ENCODE measurements at regions not wholly inside any gene's neighbourhood (a gene's known extent, or its start where the extent isn't known, plus 50 kb on each side); places are given as distances from the start of the nearest gene placed in this dataset.

DNA sequence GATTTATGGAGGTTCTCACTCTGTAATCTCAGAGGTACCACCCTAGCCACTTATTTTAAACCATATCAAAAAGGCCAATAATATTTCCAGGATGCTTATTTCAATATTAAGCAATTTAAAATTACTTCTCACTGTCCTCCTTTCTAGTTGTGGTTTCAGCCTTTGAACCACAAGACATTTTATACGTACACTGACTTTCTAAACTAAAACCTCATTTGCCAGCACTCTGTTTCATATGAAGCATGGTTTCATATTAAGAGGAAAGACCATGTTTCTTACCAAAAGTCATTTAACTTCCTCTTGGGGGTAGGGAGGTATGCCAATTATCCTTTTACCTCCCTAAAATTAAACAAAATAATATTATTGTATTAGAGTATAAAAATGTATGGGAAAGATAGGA is 399.8 kb downstream of the CDH7 start:
- no peaks in the 10 kb centered on the region for H3F3A ChIP-seq (ENCODE audit: insufficient read depth, low read length)
- no peak overlapping the region for H3K4me2 ChIP-seq (ENCODE audit: low read length)
- no peak for TF ChIP-seq EZH2 (IDR thresholded peaks at IDR 0.05; ENCODE audit: borderline replicate concordance, low read length)
- TF ChIP-seq CTCF (IDR thresholded peaks at IDR 0.05; ENCODE audit: low read length), result no peak
- no peaks in the 10 kb centered on the region for H3K9me3 ChIP-seq (ENCODE audit: low read length)
- H3K4me3 ChIP-seq (ENCODE audit: low read depth, low read length, poor library complexity, severe bottlenecking), result no peak overlapping the region
- no peak overlapping the region for H3K27ac ChIP-seq (ENCODE audit: low read depth, low read length, poor library complexity, severe bottlenecking)
- H3K9me2 ChIP-seq (ENCODE audit: low read depth, low read length), result no peaks in the 10 kb centered on the region
- H2AFZ ChIP-seq (ENCODE audit: low read length), result no peak overlapping the region
- H3K4me1 ChIP-seq (ENCODE audit: insufficient read depth, low read length, severe bottlenecking), result no peaks in the 10 kb centered on the region
- no peaks in the 10 kb centered on the region for H4K20me1 ChIP-seq (ENCODE audit: insufficient read depth, low read length)
- H3K36me3 ChIP-seq (ENCODE audit: insufficient read depth, low read length), result no peaks in the 10 kb centered on the region
- H3K79me2 ChIP-seq (ENCODE audit: insufficient read depth, low read length), result no peaks in the 10 kb centered on the region
- no peaks in the 10 kb centered on the region for H3K27me3 ChIP-seq (ENCODE audit: insufficient read depth, low read length)
- no peak overlapping the region for H3K9ac ChIP-seq (ENCODE audit: low read length)

DNA sequence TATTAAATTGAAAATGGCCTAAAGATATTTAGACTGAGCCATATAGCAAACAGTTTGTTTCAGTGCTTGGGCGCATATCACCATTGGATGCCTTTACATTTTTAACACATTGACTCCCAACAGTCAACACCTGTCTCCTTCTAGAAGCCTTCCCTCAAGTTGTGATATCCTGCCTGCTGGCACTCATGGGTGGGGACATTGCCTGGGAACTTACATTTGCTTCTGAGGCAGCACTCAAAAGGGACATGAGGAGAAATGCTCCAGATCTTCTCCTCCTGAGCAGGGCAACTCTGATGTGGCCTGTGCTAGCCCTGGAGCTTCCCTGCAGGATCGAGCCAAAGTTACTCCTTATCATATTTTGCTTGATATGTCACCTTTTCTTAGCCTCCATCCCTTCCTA is 392.2 kb downstream of the CDH7 start:
- no peaks in the 10 kb centered on the region for H3F3A ChIP-seq (ENCODE audit: insufficient read depth, low read length)
- H3K4me3 ChIP-seq (ENCODE audit: low read depth, low read length, poor library complexity, severe bottlenecking), result no peak overlapping the region
- H3K27ac ChIP-seq (ENCODE audit: low read depth, low read length, poor library complexity, severe bottlenecking), result no peak overlapping the region
- no peak overlapping the region for H2AFZ ChIP-seq (ENCODE audit: low read length)
- H3K27me3 ChIP-seq (ENCODE audit: insufficient read depth, low read length), result no peaks in the 10 kb centered on the region
- no peaks in the 10 kb centered on the region for H4K20me1 ChIP-seq (ENCODE audit: insufficient read depth, low read length)
- TF ChIP-seq EZH2 (IDR thresholded peaks at IDR 0.05; ENCODE audit: borderline replicate concordance, low read length) (no peak), CTCF (IDR thresholded peaks at IDR 0.05; ENCODE audit: low read length) (no peak)
- H3K4me2 ChIP-seq (ENCODE audit: low read length), result no peak overlapping the region
- H3K79me2 ChIP-seq (ENCODE audit: insufficient read depth, low read length), result no peaks in the 10 kb centered on the region
- H3K9me3 ChIP-seq (ENCODE audit: low read length), result no peaks in the 10 kb centered on the region
- no peak overlapping the region for H3K9ac ChIP-seq (ENCODE audit: low read length)
- H3K9me2 ChIP-seq (ENCODE audit: low read depth, low read length), result no peaks in the 10 kb centered on the region
- H3K4me1 ChIP-seq (ENCODE audit: insufficient read depth, low read length, severe bottlenecking), result no peaks in the 10 kb centered on the region
- no peaks in the 10 kb centered on the region for H3K36me3 ChIP-seq (ENCODE audit: insufficient read depth, low read length)

DNA sequence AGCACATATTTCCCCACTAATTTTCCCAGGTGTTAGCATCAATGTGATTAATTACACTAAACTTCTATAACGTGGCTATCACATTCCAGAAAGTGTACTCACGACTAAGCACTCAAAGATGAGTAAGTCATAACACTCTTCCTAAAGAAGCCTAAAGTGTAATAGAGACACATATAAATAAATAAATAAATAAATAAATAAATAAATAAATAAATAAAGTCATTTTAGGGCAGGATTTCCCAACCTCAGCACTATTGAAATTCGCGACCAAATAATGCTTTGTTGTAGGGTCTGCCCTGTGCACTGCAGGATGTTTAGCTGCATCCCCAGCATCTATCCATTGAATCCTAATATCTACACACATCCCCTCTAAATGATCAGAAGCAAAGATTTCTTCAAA is 390.9 kb downstream of the CDH7 start:
- Histone ChIP-seq H3K27ac (ENCODE audit: low read depth, low read length, poor library complexity, severe bottlenecking) (no peak overlapping the region), H3K9me3 (ENCODE audit: low read length) (no peaks in the 10 kb centered on the region), H3K27me3 (ENCODE audit: insufficient read depth, low read length) (no peaks in the 10 kb centered on the region), H4K20me1 (ENCODE audit: insufficient read depth, low read length) (no peaks in the 10 kb centered on the region), H3K9ac (ENCODE audit: low read length) (no peak overlapping the region), H2AFZ (ENCODE audit: low read length) (no peak overlapping the region), H3F3A (ENCODE audit: insufficient read depth, low read length) (no peaks in the 10 kb centered on the region), H3K36me3 (ENCODE audit: insufficient read depth, low read length) (no peaks in the 10 kb centered on the region), H3K79me2 (ENCODE audit: insufficient read depth, low read length) (no peaks in the 10 kb centered on the region), H3K4me2 (ENCODE audit: low read length) (no peak overlapping the region), H3K4me1 (ENCODE audit: insufficient read depth, low read length, severe bottlenecking) (no peaks in the 10 kb centered on the region), H3K4me3 (ENCODE audit: low read depth, low read length, poor library complexity, severe bottlenecking) (no peak overlapping the region), H3K9me2 (ENCODE audit: low read depth, low read length) (no peaks in the 10 kb centered on the region)
- TF ChIP-seq EZH2 (IDR thresholded peaks at IDR 0.05; ENCODE audit: borderline replicate concordance, low read length) (no peak), CTCF (IDR thresholded peaks at IDR 0.05; ENCODE audit: low read length) (no peak)

Data from OCI-LY1 (cell line).